CD4-positive, alpha-beta T cell (primary cell): ENCODE measurements at regions not wholly inside any gene's neighbourhood (a gene's known extent, or its start where the extent isn't known, plus 50 kb on each side); places are given as distances from the start of the nearest gene placed in this dataset.
"Not testable (repeated sequence)": the region's sequence is repeated elsewhere in the genome, so short reads cannot be mapped to it uniquely, and the experiment has no call there.

Experiments
- ATAC-seq: fragments of 200-7000 bp; cut with Tn5 transposase; one replicate; pipeline ENCODE4 v1.10.0; 2022; ENCODE audit warnings: mild to moderate bottlenecking; ENCODE audit not compliant: poor library complexity
- CTCF ChIA-PET: fragments of 350-600 bp; sonication (Branson Sonifier 250); formaldehyde crosslinking; loops from one replicate; lab custom pipeline; 2021; ENCODE audit warnings: antibody characterized with exemption, inconsistent platforms; lab: Charles Lee
- POLR2A ChIA-PET: fragments of 350-600 bp; sonication (Branson Sonifier 250); formaldehyde crosslinking; loops from one replicate; lab custom pipeline; 2021; ENCODE audit warnings: antibody characterized with exemption, inconsistent platforms; lab: Charles Lee
- DNase-seq, 14 experiments: peaks; one replicate each; pipeline ENCODE4 v3.0.0-alpha.2; 2013 to 2020; ENCODE audit warnings: mixed read lengths in 2 of 14
- H3K27ac ChIP-seq, 2 donors: one replicate each; pipeline versions ENCODE4 v1.5.1 to v1.7.0; 2013; ENCODE audit warnings: low read length in 2 of 2, low read depth in 1 of 2, mild to moderate bottlenecking in 1 of 2
- H3K27me3 ChIP-seq, 2 experiments: 1 replicate in 1 of 2; 2 replicates in 1 of 2; pipeline versions ENCODE4 v1.6.1 to v1.7.0; 2013; ENCODE audit warnings: low read length in 2 of 2, control low read depth in 1 of 2, mild to moderate bottlenecking in 1 of 2, moderate library complexity in 1 of 2; ENCODE audit not compliant: insufficient read depth in 2 of 2, control insufficient read depth in 1 of 2
- H3K36me3 ChIP-seq: one replicate; pipeline ENCODE4 v1.6.1; 2013; ENCODE audit warnings: low read length, control low read depth; ENCODE audit not compliant: insufficient read depth
- H3K4me1 ChIP-seq: one replicate; pipeline ENCODE4 v1.6.1; 2013; ENCODE audit warnings: low read length, control low read depth; ENCODE audit not compliant: insufficient read depth
- H3K4me3 ChIP-seq: one replicate; pipeline ENCODE4 v1.5.1; 2013; ENCODE audit warnings: mild to moderate bottlenecking, low read length, moderate library complexity
- H3K9me3 ChIP-seq, 2 experiments: 1 replicate in 1 of 2; 2 replicates in 1 of 2; pipeline versions ENCODE4 v1.6.1 to v1.7.0; 2013; ENCODE audit warnings: low read length in 2 of 2, mild to moderate bottlenecking in 2 of 2, control low read depth in 1 of 2, moderate library complexity in 1 of 2; ENCODE audit not compliant: control insufficient read depth in 1 of 2, insufficient read depth in 1 of 2
- H3K27ac Mint-ChIP-seq: one replicate; pipeline ENCODE4 v1.8.0; 2020; ENCODE audit warnings: mixed read lengths
- H3K27me3 Mint-ChIP-seq: one replicate; pipeline ENCODE4 v1.8.0; 2021; ENCODE audit warnings: mixed read lengths
- H3K36me3 Mint-ChIP-seq: one replicate; pipeline ENCODE4 v1.8.0; 2021; ENCODE audit warnings: low read depth, mixed read lengths
- H3K4me1 Mint-ChIP-seq: one replicate; pipeline ENCODE4 v1.8.0; 2021; ENCODE audit warnings: low read depth, mixed read lengths
- H3K4me3 Mint-ChIP-seq: one replicate; pipeline ENCODE4 v1.8.0; 2020; ENCODE audit warnings: mild to moderate bottlenecking, mixed read lengths
- H3K9me3 Mint-ChIP-seq: one replicate; pipeline ENCODE4 v1.8.0; 2020; ENCODE audit warnings: mixed read lengths
- intact Hi-C, 2 experiments: fragments of 100-400 bp; cut with DNase I in 1 of 2; cut with micrococcal nuclease in 1 of 2; formaldehyde crosslinking; loops; one replicate each; pipeline versions ENCODE4 v1.15.1 to v1.9.0; 2023 to 2025; cut with DNase I, micrococcal nuclease
- TF ChIP-seq, protein P1 (sequence below): fragments of 200-600 bp; IDR thresholded peaks from one replicate; pipeline ENCODE4 v1.8.0; 2022; ENCODE audit warnings: antibody characterized with exemption, mild to moderate bottlenecking

- ChIA-PET CTCF (no interaction called here), POLR2A (no interaction called here)
- Mint-ChIP-seq H3K36me3 (no peaks in the 10 kb centered on the region), H3K9me3 (peaks cover 11% of the 10 kb centered on the region), H3K4me3 (no peak overlapping the region), H3K4me1 (no peaks in the 10 kb centered on the region), H3K27ac (no peak overlapping the region), H3K27me3 (no peaks in the 10 kb centered on the region)
- H3K4me1 ChIP-seq: no peaks in the 10 kb centered on the region
- ATAC-seq (no peak), DNase-seq (no peak)
- intact Hi-C loops: no loop called here
- H3K27me3 ChIP-seq: no peaks in the 10 kb centered on the region
- no peaks in the 10 kb centered on the region for H3K9me3 ChIP-seq
- TF ChIP-seq, protein P1, sequence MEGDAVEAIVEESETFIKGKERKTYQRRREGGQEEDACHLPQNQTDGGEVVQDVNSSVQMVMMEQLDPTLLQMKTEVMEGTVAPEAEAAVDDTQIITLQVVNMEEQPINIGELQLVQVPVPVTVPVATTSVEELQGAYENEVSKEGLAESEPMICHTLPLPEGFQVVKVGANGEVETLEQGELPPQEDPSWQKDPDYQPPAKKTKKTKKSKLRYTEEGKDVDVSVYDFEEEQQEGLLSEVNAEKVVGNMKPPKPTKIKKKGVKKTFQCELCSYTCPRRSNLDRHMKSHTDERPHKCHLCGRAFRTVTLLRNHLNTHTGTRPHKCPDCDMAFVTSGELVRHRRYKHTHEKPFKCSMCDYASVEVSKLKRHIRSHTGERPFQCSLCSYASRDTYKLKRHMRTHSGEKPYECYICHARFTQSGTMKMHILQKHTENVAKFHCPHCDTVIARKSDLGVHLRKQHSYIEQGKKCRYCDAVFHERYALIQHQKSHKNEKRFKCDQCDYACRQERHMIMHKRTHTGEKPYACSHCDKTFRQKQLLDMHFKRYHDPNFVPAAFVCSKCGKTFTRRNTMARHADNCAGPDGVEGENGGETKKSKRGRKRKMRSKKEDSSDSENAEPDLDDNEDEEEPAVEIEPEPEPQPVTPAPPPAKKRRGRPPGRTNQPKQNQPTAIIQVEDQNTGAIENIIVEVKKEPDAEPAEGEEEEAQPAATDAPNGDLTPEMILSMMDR: no peak
- H3K4me3 ChIP-seq: no peak overlapping the region
- H3K27ac ChIP-seq: no peak overlapping the region
- H3K36me3 ChIP-seq: no peaks in the 10 kb centered on the region
These were observed 170.6 kb upstream of the MEF2C start for GRCh38 chr5:89053547-89053946.

- H3K4me1 Mint-ChIP-seq, H3K4me1 ChIP-seq, ATAC-seq, H3K4me3 Mint-ChIP-seq, H3K27ac ChIP-seq, DNase-seq, H3K36me3 ChIP-seq, intact Hi-C loops, H3K27me3 Mint-ChIP-seq, H3K27ac Mint-ChIP-seq, H3K36me3 Mint-ChIP-seq, H3K4me3 ChIP-seq, H3K27me3 ChIP-seq, POLR2A ChIA-PET, CTCF ChIA-PET, H3K9me3 ChIP-seq: not testable (repeated sequence)
- peaks cover 11% of the 10 kb centered on the region for H3K9me3 Mint-ChIP-seq
These were observed 167.1 kb upstream of the MEF2C start for GRCh38 chr5:89050062-89050461.

GRCh38 chr5:89047571-89047970, 164.6 kb upstream of the MEF2C start:
- no peaks in the 10 kb centered on the region for H3K36me3 Mint-ChIP-seq
- no peak overlapping the region for H3K27ac ChIP-seq
- ATAC-seq: no peak
- no peaks in the 10 kb centered on the region for H3K9me3 ChIP-seq
- intact Hi-C loops: no loop called here
- peaks cover 11% of the 10 kb centered on the region for H3K9me3 Mint-ChIP-seq
- no peaks in the 10 kb centered on the region for H3K4me1 ChIP-seq
- TF ChIP-seq, protein P1: no peak
- H3K4me3 Mint-ChIP-seq: no peak overlapping the region
- H3K36me3 ChIP-seq: no peaks in the 10 kb centered on the region
- H3K4me3 ChIP-seq: no peak overlapping the region
- ChIA-PET POLR2A (no interaction called here), CTCF (no interaction called here)
- H3K27ac Mint-ChIP-seq: no peak overlapping the region
- H3K4me1 Mint-ChIP-seq: no peaks in the 10 kb centered on the region
- H3K27me3 ChIP-seq: no peaks in the 10 kb centered on the region
- H3K27me3 Mint-ChIP-seq: no peaks in the 10 kb centered on the region
- no peak for DNase-seq

GRCh38 chr5:89045216-89045615, 162.2 kb upstream of the MEF2C start:
- H3K36me3 ChIP-seq: no peaks in the 10 kb centered on the region
- no peaks in the 10 kb centered on the region for H3K27me3 ChIP-seq
- intact Hi-C loops: no loop called here
- no peaks in the 10 kb centered on the region for H3K36me3 Mint-ChIP-seq
- H3K4me3 ChIP-seq: no peak overlapping the region
- no peak for DNase-seq
- H3K27ac ChIP-seq: no peak overlapping the region
- H3K27me3 Mint-ChIP-seq: no peaks in the 10 kb centered on the region
- no peaks in the 10 kb centered on the region for H3K9me3 ChIP-seq
- no peak overlapping the region for H3K4me3 Mint-ChIP-seq
- H3K27ac Mint-ChIP-seq: no peak overlapping the region
- no peaks in the 10 kb centered on the region for H3K4me1 ChIP-seq
- ChIA-PET POLR2A (no interaction called here), CTCF (no interaction called here)
- ATAC-seq: no peak
- H3K9me3 Mint-ChIP-seq: peaks cover 2% of the 10 kb centered on the region
- no peaks in the 10 kb centered on the region for H3K4me1 Mint-ChIP-seq
- TF ChIP-seq, protein P1: no peak
